GM21423 (cell line): ENCODE measurements at regions not wholly inside any gene's neighbourhood (a gene's known extent, or its start where the extent isn't known, plus 50 kb on each side); places are given as distances from the start of the nearest gene placed in this dataset.
"Not testable (repeated sequence)": the region's sequence is repeated elsewhere in the genome, so short reads cannot be mapped to it uniquely, and the experiment has no call there.

Experiments
- ATAC-seq: cut with Tn5 transposase; IDR thresholded peaks from one replicate; pipeline ENCODE4 v1.9.1; 2021; ENCODE audit warnings: mild to moderate bottlenecking, moderate library complexity; ENCODE audit not compliant: unreplicated experiment

DNA sequence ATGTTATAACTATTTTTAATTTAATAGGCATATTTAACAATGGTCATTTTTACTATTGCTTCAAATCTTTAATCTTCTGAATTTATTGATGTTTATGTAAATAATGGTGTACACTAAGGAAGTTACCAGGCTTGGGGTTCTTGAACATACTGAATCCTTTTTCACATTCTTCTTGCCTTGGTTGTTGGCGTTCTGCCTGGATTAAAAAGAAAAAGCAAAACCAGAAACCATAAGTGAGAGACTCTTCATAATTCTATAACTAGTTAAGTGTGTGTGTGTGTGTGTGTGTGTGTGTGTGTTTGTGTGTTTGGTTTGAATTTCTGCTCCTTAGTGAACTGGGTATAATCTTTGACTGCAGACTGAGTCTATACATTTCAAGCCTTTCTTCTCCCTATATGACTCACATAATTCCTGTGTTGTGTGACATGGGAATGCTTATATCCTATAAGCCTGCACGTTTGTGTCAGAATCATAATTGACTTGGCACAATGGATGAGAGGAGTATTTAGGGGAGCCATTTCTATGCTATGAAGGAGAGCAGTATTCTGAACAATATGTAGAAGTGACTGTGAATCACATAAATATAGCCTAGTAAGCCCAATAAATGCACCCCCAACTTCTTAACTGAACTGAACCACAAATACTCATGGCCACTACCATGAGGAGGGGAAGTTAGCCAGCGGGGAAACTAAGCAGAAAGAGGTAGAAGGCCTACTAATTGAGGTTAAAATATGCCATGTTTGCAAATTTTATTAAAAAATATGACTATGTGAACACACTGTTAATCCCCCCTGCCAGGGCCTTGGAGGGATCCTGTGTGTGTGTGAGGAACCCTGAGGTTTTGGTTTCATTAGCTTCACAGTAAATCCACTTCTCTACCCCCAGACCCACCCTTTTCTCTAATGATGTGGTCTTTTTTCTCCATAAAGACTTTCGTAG, 425.5 kb downstream of the BCKDHB start:
- ATAC-seq: no peak

GRCh38 chr6:80530103-80530502, 423.6 kb downstream of the BCKDHB start:
- ATAC-seq: no peak

GRCh38 chr6:80528115-80528514, 421.6 kb downstream of the BCKDHB start:
- no peak for ATAC-seq

DNA sequence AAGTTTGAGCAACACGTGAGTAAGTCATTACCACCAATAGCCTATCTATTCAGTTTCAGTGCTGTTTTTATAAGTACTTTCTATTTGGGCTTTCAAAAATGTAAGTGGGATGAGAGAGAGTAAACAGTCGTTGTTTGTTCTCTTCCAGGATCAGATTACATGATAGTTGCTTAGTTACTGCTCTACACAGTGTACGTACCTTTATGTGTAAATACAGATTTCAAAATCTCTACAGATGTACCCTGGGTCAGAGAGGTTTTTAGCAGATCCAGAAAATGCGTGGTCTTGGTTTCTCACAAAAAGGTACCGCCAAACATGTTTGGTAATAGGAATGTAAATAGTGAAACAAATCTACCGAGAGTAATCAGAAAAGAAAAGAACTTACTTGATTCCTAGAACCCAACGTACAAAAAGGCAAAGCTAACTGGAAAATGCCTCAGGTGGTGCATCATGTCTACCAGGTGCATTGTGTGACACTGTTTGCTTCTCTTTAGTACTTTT, 421.1 kb downstream of the BCKDHB start:
- ATAC-seq: no peak

GRCh38 chr6:80523531-80523997, 417.1 kb downstream of the BCKDHB start:
- ATAC-seq: no peak

DNA sequence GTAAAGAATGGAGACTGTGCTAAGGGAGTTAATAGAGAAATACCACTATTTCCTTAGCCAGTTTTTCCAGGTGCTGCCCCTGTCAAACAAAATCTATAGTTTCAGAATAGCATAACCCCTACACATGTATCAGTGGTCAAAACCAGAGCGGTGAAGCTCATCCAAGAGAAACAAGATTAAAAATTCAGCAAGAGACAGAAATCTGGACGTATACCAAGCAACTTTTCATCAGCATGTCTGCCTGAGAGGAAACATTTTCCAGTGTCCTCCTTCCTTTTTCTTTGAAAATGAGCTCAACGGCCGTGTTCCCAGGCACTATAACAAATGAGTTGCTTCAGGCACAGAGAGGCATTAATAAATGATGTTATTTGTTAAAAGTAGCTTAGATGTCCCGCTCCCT, 416.5 kb downstream of the BCKDHB start:
- no peak for ATAC-seq

GRCh38 chr6:80522576-80522975, 416.1 kb downstream of the BCKDHB start:
- no peak for ATAC-seq

DNA sequence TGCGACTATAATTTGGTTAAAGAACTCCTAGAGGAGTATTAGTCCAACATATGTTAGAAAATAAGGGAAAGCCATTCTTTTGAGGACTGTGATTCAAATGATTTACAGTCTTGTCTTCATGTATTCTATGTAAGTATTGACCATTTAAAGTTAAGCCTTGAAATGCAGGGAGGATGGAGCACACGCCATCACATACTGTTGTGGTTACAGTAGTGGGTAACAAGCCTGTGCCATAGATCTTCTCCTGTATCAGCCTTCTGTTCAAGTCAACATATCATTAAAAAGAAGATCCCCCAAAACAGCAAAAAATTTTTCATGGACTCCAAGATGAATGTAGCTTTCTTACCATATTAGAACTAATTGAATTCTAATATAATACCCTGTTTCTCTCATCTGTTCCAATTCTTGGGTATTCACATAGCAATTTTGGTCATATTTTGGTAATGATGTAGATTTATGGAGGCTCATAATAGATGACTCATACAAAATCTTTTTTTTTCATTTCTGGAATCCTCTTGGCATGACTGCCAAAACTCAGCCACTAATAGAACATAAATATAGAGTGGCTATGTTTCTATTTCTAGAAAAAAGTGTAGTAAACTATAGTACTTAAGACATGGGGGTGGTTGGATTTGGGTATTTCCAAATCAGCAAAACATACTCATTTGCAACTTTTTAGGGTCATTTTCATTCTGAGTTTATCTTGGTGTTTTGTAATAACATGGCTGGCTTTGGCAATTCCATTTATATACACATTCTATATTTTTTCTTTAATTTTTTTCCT, 413.5 kb downstream of the BCKDHB start:
- ATAC-seq: no peak

DNA sequence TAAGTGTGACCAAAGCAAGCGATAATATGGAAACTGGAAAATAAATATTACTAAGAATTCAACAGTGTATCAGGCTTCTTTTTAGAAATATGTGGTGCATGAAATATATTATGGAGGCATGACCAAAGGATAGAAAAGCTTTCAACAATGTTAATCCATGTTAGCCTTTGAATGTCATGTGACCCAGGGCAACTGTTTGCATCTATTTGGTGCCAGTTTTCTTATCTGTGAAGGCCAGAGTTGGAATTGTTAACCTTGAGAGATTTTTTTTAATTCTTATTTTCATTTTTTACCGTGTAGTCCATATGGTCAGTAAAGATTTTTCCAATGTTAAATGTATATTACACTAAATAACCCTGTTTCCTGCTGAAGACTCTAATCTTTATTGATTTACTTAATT, 411.1 kb downstream of the BCKDHB start:
- ATAC-seq: no peak

DNA sequence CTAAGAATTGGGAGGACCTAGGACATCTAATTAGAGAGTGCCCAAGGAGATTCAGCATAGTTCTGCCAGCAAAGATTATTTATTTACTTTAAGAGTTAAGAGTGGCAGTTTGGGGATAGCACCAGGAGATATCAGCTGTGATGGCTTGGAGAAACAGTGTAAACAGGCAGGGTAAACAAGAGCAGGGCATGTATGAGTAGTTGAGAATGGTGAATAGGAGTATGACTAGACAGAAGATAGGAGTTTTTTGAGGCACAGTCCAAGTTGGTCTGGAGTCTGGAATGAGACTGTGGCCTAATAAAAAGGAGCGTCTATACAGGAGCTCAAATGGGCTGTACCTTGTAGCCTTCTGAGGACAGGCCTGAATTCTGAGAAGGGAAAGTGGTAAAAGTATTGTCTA, 404.1 kb downstream of the BCKDHB start:
- ATAC-seq: not testable (repeated sequence)

DNA sequence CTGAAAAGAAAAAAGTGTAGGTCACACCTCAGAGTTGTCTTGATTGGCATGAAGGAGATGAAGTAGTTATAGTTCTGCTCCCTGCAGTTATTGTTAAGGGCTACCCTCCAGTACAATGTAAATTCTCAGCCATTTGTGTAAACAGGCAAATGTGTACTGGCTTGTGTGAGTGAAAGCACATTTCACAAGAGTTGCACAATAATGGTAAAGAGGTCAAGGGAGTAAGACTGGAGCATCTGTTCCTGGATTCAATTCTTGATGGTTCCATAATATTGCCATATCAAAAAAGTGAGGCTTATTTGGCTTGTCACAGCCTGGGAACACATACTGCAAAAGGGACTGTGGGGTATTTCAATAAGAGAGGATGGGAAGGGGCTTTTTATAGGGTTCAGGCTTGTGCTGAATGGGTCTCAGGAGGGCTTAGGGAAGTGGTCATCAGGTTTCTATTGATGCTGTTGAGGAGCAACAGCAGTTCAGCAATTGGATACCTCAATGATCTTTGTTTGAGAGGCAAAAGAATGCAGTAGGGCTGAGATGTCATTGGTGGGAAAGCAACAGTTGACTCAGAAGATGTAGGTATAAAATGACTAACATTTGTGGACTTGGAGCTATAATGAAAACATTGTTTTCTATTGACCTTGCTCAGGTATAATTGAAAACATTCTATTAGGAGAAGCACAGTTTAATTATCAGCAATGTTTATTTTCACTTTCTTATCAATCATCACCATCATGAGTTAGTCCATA, 402.6 kb downstream of the BCKDHB start:
- no peak for ATAC-seq

GRCh38 chr6:80504882-80505281, 398.4 kb downstream of the BCKDHB start:
- no peak for ATAC-seq

DNA sequence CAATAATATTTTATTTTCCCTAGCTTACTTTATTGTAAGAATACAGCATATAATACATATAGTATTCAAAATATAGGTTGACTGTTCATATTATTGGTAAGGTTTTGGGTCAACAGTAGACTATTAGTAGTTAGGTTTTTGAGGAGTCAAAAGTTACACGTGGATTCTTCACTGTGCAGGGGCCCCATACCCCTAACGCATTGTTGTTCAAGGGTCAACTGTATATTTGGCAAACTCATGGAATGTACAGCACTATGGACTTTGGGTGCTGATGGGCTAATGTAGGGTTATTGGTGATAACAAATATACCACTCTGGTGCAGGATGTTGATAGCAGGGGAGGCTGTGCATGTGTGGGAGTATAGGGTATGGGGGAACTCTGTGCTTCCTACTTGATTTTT, 397.2 kb downstream of the BCKDHB start:
- no peak for ATAC-seq

- no peak for ATAC-seq
Observed at GRCh38 chr6:80502871-80503270, 396.4 kb downstream of the BCKDHB start.

GRCh38 chr6:80501636-80502035, 395.2 kb downstream of the BCKDHB start:
- no peak for ATAC-seq

GRCh38 chr6:80497696-80498486, 391.4 kb downstream of the BCKDHB start:
- ATAC-seq: not testable (repeated sequence)

DNA sequence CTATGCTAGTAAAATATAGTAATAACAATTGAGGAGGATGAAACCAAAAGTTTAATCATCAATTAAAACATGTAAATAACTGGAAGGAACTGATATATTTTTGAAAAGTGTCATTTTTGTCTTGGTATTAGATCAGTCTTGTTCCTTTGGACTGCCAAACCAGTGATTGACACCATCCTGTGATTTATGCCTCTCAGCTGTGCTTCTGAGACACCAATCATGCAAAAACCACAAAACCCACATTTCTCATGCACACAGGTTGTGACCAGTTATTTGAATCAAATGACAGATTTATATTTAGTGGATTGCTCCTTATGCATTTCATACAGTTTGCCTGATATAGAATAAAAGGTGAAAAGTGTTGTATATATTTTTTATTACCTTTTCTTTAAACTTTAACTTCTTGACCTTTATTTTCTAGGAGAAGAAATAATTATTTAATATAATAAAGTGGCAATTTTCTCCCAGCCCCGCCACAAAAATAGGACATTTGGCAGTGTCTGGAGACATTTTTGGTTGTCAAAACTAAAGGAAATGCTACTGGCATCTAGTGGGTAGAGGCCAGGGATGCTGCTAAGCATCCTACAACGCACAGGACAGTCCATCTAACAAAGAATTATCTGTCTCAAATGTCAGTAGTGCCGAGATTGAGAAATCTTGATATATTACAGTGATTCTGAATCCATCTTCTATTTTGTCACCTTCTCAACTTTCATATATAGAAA, 383.6 kb downstream of the BCKDHB start:
- no peak for ATAC-seq

GRCh38 chr6:80488190-80488589, 381.7 kb downstream of the BCKDHB start:
- no peak for ATAC-seq

GRCh38 chr6:80485494-80485893, 379.0 kb downstream of the BCKDHB start:
- not testable (repeated sequence) for ATAC-seq
